K562 (cell line): ENCODE measurements at regions not wholly inside any gene's neighbourhood (a gene's known extent, or its start where the extent isn't known, plus 50 kb on each side); places are given as distances from the start of the nearest gene placed in this dataset.

ENCODE experiments used
- ATAC-seq: fragments of 200-7000 bp; cut with Tn5 transposase; 3 replicates; pipeline ENCODE4 v1.9.1; 2020; ENCODE audit warnings: moderate library complexity
- BruUV-seq: library from RNA; stranded (reverse); fragments of 400-500 nt; replicated peaks from 2 replicates; lab custom pipeline; 2021; lab: Mats Ljungman, UMichigan
- CTCF ChIA-PET: fragments of 300-600 bp; formaldehyde crosslinking; extraction: SDS; loops from one replicate; lab custom pipeline; 2021; ENCODE audit warnings: low intra/inter-chr PET ratio; lab: Yijun Ruan, JAX
- POLR2A ChIA-PET: fragments of 300-600, 350-650 bp; sonication (Branson Sonifier 250); formaldehyde crosslinking; extraction: SDS; loops from one replicate; lab custom pipeline; 2021; ENCODE audit warnings: antibody characterized with exemption, inconsistent platforms; lab: Yijun Ruan, JAX
- DNase-seq, 4 experiments: peaks; one replicate each; pipeline versions ENCODE4 v3.0.0 to v3.0.0-alpha.2; 2011 to 2018; ENCODE audit warnings: low spot score in 3 of 4, mixed read lengths in 3 of 4; ENCODE audit errors: extremely low read depth in 1 of 4
- FAIRE-seq: peaks from 2 replicates; lab custom pipeline; 2011; peaks lifted over from hg19 to GRCh38; lab: Jason Lieb, UNC
- H2AFZ ChIP-seq: 2 replicates; pipeline ENCODE4 v1.6.0; 2011; ENCODE audit warnings: low read depth, low read length, control low read depth, inconsistent platforms
- H3K27ac ChIP-seq: fragments of 200-600 bp; 3 replicates; pipeline ENCODE4 v1.8.0; 2011; ENCODE audit warnings: low read depth, mild to moderate bottlenecking, control low read depth, inconsistent platforms, low read length, moderate library complexity, mixed read lengths; ENCODE audit errors: extremely low read depth
- H3K27me3 ChIP-seq, 2 experiments: fragments of 300-600 bp in 1 of 2; 2 replicates in 1 of 2; 3 replicates in 1 of 2; pipeline versions ENCODE4 v1.6.0 to v1.8.0; 2011; ENCODE audit warnings: inconsistent platforms in 2 of 2, low read length in 2 of 2, mild to moderate bottlenecking in 1 of 2, mixed read lengths in 1 of 2, moderate library complexity in 1 of 2; ENCODE audit not compliant: control insufficient read depth in 2 of 2, insufficient read depth in 2 of 2
- H3K36me3 ChIP-seq: fragments of 300-600 bp; 3 replicates; pipeline ENCODE4 v1.8.0; 2011; ENCODE audit warnings: mild to moderate bottlenecking, low read length, inconsistent platforms; ENCODE audit not compliant: control insufficient read depth, insufficient read depth
- H3K4me1 ChIP-seq, 2 experiments: fragments of 200-600 bp in 1 of 2; replicated peaks in 1 of 2; 2 replicates in 1 of 2; 3 replicates in 1 of 2; pipeline versions ENCODE4 v1.5.1 to v1.8.0; 2011; ENCODE audit warnings: inconsistent platforms in 2 of 2, low read length in 2 of 2, mild to moderate bottlenecking in 1 of 2, mixed read lengths in 1 of 2, moderate library complexity in 1 of 2; ENCODE audit not compliant: control insufficient read depth in 2 of 2, insufficient read depth in 2 of 2
- H3K4me2 ChIP-seq: 2 replicates; pipeline ENCODE4 v1.6.1; 2011; ENCODE audit warnings: low read length, control low read depth, inconsistent platforms, mixed read lengths; ENCODE audit not compliant: insufficient read depth
- H3K4me3 ChIP-seq: fragments of 200-600 bp; sonication (generic), shearing (Covaris generic); 2 replicates; pipeline ENCODE4 v1.5.1; 2016; ENCODE audit warnings: control low read depth, inconsistent platforms
- H3K79me2 ChIP-seq: fragments of 200-600 bp; 3 replicates; pipeline ENCODE4 v1.8.0; 2011; ENCODE audit warnings: low read length, inconsistent platforms; ENCODE audit not compliant: control insufficient read depth, insufficient read depth
- H3K9ac ChIP-seq, 2 experiments: 2 replicates each; pipeline versions ENCODE4 v1.6.0 to v1.6.1; 2011; ENCODE audit warnings: low read depth in 2 of 2, low read length in 2 of 2, control low read depth in 1 of 2, inconsistent platforms in 1 of 2, mild to moderate bottlenecking in 1 of 2, mixed read lengths in 1 of 2; ENCODE audit not compliant: insufficient read depth in 1 of 2
- H3K9me1 ChIP-seq: one replicate; pipeline ENCODE4 v1.6.0; 2011; ENCODE audit warnings: inconsistent platforms, mild to moderate bottlenecking, low read length, moderate library complexity; ENCODE audit not compliant: control insufficient read depth, insufficient read depth
- H3K9me3 ChIP-seq: replicated peaks from 2 replicates; pipeline ENCODE4 v1.5.1; 2011; ENCODE audit warnings: low read depth, low read length, inconsistent platforms; ENCODE audit not compliant: control insufficient read depth, insufficient read depth
- H4K20me1 ChIP-seq: replicated peaks from 2 replicates; pipeline ENCODE4 v1.6.1; 2011; ENCODE audit warnings: low read length, inconsistent platforms, mixed read lengths; ENCODE audit not compliant: control insufficient read depth, insufficient read depth
- CHCHD3 ChIP-seq: fragments of 250-450 bp; sonication (Bioruptor Pico); IDR thresholded peaks from 2 replicates; pipeline ENCODE4 v2.1.2; 2022; ENCODE audit warnings: mild to moderate bottlenecking
- PRPF4 ChIP-seq: fragments of 200-400 bp; formaldehyde crosslinking; IDR thresholded peaks from one replicate; pipeline ENCODE4 v1.6.1; 2017; ENCODE audit warnings: low read length, low read depth, mild to moderate bottlenecking; ENCODE audit not compliant: insufficient read depth, poor library complexity, severe bottlenecking
- ZNF707 ChIP-seq: fragments of 250-450 bp; sonication (Bioruptor Pico); conservative IDR thresholded peaks from 2 replicates; pipeline ENCODE4 v1.8.0; 2022; ENCODE audit warnings: inconsistent platforms, mild to moderate bottlenecking, moderate library complexity
- WGBS: fragments of 100-300 bp; shearing (Covaris generic); methylation state at CpG from one replicate; pipeline ENCODE4 v1.1.6; 2016; ENCODE audit warnings: low coverage, mixed read lengths; ENCODE audit not compliant: insufficient coverage; ENCODE audit errors: missing lambda C conversion rate; 5-methylcytosine and 5-hydroxymethylcytosine counted together
- in situ Hi-C: fragments of 300-500 bp; cut with MboI; formaldehyde crosslinking; loops from 4 replicates; pipeline ENCODE4 v1.15.0; 2018; ENCODE audit warnings: inconsistent platforms, mixed read lengths
- intact Hi-C: fragments of 100-400 bp; cut with micrococcal nuclease; formaldehyde crosslinking; loops from 2 replicates; pipeline ENCODE4 v1.14.2; 2022
- TF ChIP-seq, protein P1 (sequence below): fragments of 250-450 bp; sonication (Bioruptor Pico); IDR thresholded peaks from 2 replicates; pipeline ENCODE4 v1.4.0; 2020; ENCODE audit warnings: mild to moderate bottlenecking, moderate library complexity, borderline replicate concordance

- TF ChIP-seq, protein P1, sequence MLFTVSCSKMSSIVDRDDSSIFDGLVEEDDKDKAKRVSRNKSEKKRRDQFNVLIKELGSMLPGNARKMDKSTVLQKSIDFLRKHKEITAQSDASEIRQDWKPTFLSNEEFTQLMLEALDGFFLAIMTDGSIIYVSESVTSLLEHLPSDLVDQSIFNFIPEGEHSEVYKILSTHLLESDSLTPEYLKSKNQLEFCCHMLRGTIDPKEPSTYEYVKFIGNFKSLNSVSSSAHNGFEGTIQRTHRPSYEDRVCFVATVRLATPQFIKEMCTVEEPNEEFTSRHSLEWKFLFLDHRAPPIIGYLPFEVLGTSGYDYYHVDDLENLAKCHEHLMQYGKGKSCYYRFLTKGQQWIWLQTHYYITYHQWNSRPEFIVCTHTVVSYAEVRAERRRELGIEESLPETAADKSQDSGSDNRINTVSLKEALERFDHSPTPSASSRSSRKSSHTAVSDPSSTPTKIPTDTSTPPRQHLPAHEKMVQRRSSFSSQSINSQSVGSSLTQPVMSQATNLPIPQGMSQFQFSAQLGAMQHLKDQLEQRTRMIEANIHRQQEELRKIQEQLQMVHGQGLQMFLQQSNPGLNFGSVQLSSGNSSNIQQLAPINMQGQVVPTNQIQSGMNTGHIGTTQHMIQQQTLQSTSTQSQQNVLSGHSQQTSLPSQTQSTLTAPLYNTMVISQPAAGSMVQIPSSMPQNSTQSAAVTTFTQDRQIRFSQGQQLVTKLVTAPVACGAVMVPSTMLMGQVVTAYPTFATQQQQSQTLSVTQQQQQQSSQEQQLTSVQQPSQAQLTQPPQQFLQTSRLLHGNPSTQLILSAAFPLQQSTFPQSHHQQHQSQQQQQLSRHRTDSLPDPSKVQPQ (CRISPR knock-in tag), result no peak
- intact Hi-C loops, result no loop called here
Observed at GRCh38 chr1:79849388-79849787, 842.9 kb upstream of the ADGRL4 start.

GRCh38 chr1:79848316-79848715 lies 841.8 kb upstream of the ADGRL4 start:
- ChIA-PET POLR2A (no interaction called here), CTCF (no interaction called here)
- no peaks in the 10 kb centered on the region for H3K36me3 ChIP-seq
- ATAC-seq, result no peak
- no peak overlapping the region for H3K9ac ChIP-seq
- intact Hi-C loops (no loop called here), in situ Hi-C loops (no loop called here)
- no peaks in the 10 kb centered on the region for H3K9me1 ChIP-seq
- TF ChIP-seq CHCHD3 (no peak), PRPF4 (no peak), ZNF707 (no peak)
- no peak for FAIRE-seq
- no TSS peak for BruUV-seq
- H3K79me2 ChIP-seq, result no peaks in the 10 kb centered on the region
- no peaks in the 10 kb centered on the region for H4K20me1 ChIP-seq
- no peaks in the 10 kb centered on the region for H3K4me1 ChIP-seq
- no peak overlapping the region for H2AFZ ChIP-seq
- H3K4me2 ChIP-seq, result no peak overlapping the region
- no peak overlapping the region for H3K27ac ChIP-seq
- H3K9me3 ChIP-seq, result no peaks in the 10 kb centered on the region
- no peak for DNase-seq
- no peaks in the 10 kb centered on the region for H3K27me3 ChIP-seq
- H3K4me3 ChIP-seq, result no peak overlapping the region

More at GRCh38 chr1:79849388-79849787, 842.9 kb upstream of the ADGRL4 start:
- Histone ChIP-seq H4K20me1 (no peaks in the 10 kb centered on the region), H3K9me3 (no peaks in the 10 kb centered on the region), H3K4me1 (no peaks in the 10 kb centered on the region), H3K27ac (no peak overlapping the region), H3K79me2 (no peaks in the 10 kb centered on the region), H3K4me2 (no peak overlapping the region), H3K27me3 (no peaks in the 10 kb centered on the region), H3K4me3 (no peak overlapping the region), H3K9ac (no peak overlapping the region), H3K36me3 (no peaks in the 10 kb centered on the region), H3K9me1 (no peaks in the 10 kb centered on the region), H2AFZ (no peak overlapping the region)
- POLR2A ChIA-PET, result no interaction called here
- BruUV-seq, result no TSS peak
- ATAC-seq (no peak), FAIRE-seq (no peak), DNase-seq (no peak)
- 0% methylated on average over 1 of the region's 1 CpG for WGBS
- CTCF ChIA-PET, result no interaction called here
- in situ Hi-C loops, result no loop called here
